Colonic mucosa (tissue), 4 donors: ENCODE measurements at regions not wholly inside any gene's neighbourhood (a gene's known extent, or its start where the extent isn't known, plus 50 kb on each side); places are given as distances from the start of the nearest gene placed in this dataset.

Experiments
- DNase-seq: peaks from one replicate; pipeline ENCODE4 v3.0.0-alpha.2; 2020
- H3K27ac ChIP-seq: fragments of 200-600 bp; one replicate; pipeline ENCODE4 v1.8.0; 2021
- H3K27me3 ChIP-seq: fragments of 200-600 bp; one replicate; pipeline ENCODE4 v1.8.0; 2021
- H3K36me3 ChIP-seq: fragments of 200-600 bp; one replicate; pipeline ENCODE4 v1.8.0; 2021
- H3K4me1 ChIP-seq: fragments of 200-600 bp; one replicate; pipeline ENCODE4 v1.8.0; 2021; ENCODE audit warnings: mild to moderate bottlenecking
- H3K4me3 ChIP-seq: fragments of 200-600 bp; one replicate; pipeline ENCODE4 v1.8.0; 2021
- H3K9ac ChIP-seq, 2 donors: one replicate each; pipeline ENCODE4 v1.7.0; 2013; ENCODE audit warnings: control low read depth in 2 of 2, low read depth in 2 of 2, low read length in 2 of 2
- H3K9me3 ChIP-seq: fragments of 200-600 bp; one replicate; pipeline ENCODE4 v1.8.0; 2021
- intact Hi-C: fragments of 100-400 bp; cut with DNase I; formaldehyde crosslinking; loops from one replicate; pipeline ENCODE4 v1.14.1; 2022
- TF ChIP-seq, protein P1 (sequence below): fragments of 200-600 bp; IDR thresholded peaks from one replicate; pipeline ENCODE4 v1.8.0; 2022; ENCODE audit warnings: antibody characterized with exemption, mild to moderate bottlenecking
- donor health status: healthy.
- donor health status: DM: no; HTN: no; CAD: no.
- donor health status: DM: no; HTN: no; CAD: no.

DNA sequence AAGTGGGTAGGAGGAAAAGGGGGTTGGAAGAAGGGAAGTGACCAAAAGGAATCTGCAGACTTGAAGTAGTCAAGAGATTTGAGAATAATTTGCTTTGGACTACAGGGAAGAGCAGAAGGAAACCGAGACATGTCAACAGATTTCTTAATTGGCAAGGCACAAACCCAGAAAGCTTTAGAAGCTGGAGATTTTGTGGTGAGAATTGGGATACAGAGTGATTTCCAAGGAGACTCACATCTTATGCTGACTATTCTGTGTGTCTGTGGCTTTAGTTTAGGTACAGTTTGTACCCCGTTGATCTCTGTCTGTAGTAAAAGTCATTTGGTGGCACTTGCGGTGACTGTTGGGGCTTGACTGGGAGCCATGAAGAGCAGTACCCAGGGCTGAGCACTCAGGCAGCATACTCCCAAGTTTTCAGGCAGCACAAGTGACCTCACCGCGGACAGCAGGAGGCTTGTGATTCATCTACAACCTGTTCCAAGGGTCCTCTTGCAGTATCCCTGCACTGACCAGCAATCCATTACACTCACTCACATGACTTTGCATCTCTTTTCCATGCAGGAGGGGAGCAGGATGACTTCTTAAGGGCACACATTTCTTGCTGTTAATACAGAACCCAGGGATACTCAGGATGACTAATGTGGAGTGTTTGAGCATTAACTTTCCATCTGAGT is 97.1 kb upstream of the TNP1 start:
- Histone ChIP-seq H3K27me3 (no peaks in the 10 kb centered on the region), H3K4me1 (no peaks in the 10 kb centered on the region), H3K4me3 (no peak overlapping the region), H3K27ac (no peak overlapping the region), H3K9ac (no peak overlapping the region), H3K36me3 (no peaks in the 10 kb centered on the region), H3K9me3 (no peaks in the 10 kb centered on the region)
- intact Hi-C loops: no loop called here
- DNase-seq: no peak
- TF ChIP-seq, protein P1, sequence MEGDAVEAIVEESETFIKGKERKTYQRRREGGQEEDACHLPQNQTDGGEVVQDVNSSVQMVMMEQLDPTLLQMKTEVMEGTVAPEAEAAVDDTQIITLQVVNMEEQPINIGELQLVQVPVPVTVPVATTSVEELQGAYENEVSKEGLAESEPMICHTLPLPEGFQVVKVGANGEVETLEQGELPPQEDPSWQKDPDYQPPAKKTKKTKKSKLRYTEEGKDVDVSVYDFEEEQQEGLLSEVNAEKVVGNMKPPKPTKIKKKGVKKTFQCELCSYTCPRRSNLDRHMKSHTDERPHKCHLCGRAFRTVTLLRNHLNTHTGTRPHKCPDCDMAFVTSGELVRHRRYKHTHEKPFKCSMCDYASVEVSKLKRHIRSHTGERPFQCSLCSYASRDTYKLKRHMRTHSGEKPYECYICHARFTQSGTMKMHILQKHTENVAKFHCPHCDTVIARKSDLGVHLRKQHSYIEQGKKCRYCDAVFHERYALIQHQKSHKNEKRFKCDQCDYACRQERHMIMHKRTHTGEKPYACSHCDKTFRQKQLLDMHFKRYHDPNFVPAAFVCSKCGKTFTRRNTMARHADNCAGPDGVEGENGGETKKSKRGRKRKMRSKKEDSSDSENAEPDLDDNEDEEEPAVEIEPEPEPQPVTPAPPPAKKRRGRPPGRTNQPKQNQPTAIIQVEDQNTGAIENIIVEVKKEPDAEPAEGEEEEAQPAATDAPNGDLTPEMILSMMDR: no peak

DNA sequence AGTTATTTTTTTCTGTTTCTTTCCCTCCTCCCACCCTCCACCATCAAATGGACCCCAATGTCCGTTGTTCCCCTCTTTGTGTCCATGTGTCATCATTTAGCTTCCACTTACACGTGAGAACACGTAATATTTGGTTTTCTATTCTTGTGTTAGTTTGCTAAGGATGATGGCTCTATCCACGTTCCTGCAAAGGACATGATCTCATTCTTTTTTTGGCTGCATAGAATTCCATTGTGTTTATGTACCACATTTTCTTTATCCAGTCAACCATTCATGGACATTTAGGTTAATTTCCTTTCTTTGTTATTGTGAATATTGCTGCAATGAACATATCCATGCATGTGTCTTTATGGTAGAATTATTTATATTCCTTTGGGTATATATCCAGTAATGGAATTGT is 91.3 kb upstream of the TNP1 start:
- no peak overlapping the region for H3K9ac ChIP-seq
- no peak overlapping the region for H3K27ac ChIP-seq
- H3K9me3 ChIP-seq: no peaks in the 10 kb centered on the region
- H3K4me1 ChIP-seq: no peaks in the 10 kb centered on the region
- intact Hi-C loops: no loop called here
- no peak overlapping the region for H3K4me3 ChIP-seq
- DNase-seq: no peak
- no peaks in the 10 kb centered on the region for H3K27me3 ChIP-seq
- no peaks in the 10 kb centered on the region for H3K36me3 ChIP-seq
- TF ChIP-seq, protein P1: no peak

GRCh38 chr2:216950547-216950946 is 90.7 kb upstream of the TNP1 start:
- Histone ChIP-seq H3K9ac (no peak overlapping the region), H3K36me3 (no peaks in the 10 kb centered on the region), H3K4me1 (no peaks in the 10 kb centered on the region), H3K9me3 (no peaks in the 10 kb centered on the region), H3K4me3 (no peak overlapping the region), H3K27me3 (no peaks in the 10 kb centered on the region), H3K27ac (no peak overlapping the region)
- TF ChIP-seq, protein P1: no peak
- DNase-seq: no peak
- intact Hi-C loops: no loop called here

GRCh38 chr2:216949700-216950413 is 90.0 kb upstream of the TNP1 start:
- no peak overlapping the region for H3K9ac ChIP-seq
- H3K4me3 ChIP-seq: no peak overlapping the region
- H3K27me3 ChIP-seq: no peaks in the 10 kb centered on the region
- no peaks in the 10 kb centered on the region for H3K36me3 ChIP-seq
- H3K4me1 ChIP-seq: no peaks in the 10 kb centered on the region
- no peaks in the 10 kb centered on the region for H3K9me3 ChIP-seq
- TF ChIP-seq, protein P1: no peak
- H3K27ac ChIP-seq: no peak overlapping the region
- intact Hi-C loops: no loop called here
- DNase-seq: no peak

- intact Hi-C loops: no loop called here
- DNase-seq: no peak
- TF ChIP-seq, protein P1: no peak
Measured at GRCh38 chr2:216947055-216947454, 87.2 kb upstream of the TNP1 start.

More at GRCh38 chr2:216947055-216947454, 87.2 kb upstream of the TNP1 start:
- Histone ChIP-seq H3K9ac (no peak overlapping the region), H3K27ac (no peak overlapping the region), H3K36me3 (no peaks in the 10 kb centered on the region), H3K4me1 (no peaks in the 10 kb centered on the region), H3K27me3 (no peaks in the 10 kb centered on the region), H3K4me3 (no peak overlapping the region), H3K9me3 (no peaks in the 10 kb centered on the region)
